ENCODE measurements at regions not wholly inside any gene's neighbourhood (a gene's known extent, or its start where the extent isn't known, plus 50 kb on each side); places are given as distances from the start of the nearest gene placed in this dataset.

GRCh38 chr16:86632206-86632605 is 53.9 kb downstream of the FOXL1 start:
- peaks cover 22 to 52% (median 36%) of the 10 kb centered on the region in 3 donors for H3K27me3 Mint-ChIP-seq
- ATAC-seq (ENCODE audit: low read depth in 2 of 2) (no peak), DNase-seq (no peak)
- H3K36me3 Mint-ChIP-seq: no peaks in the 10 kb centered on the region
- no peaks in the 10 kb centered on the region for H3K4me1 Mint-ChIP-seq
- H3K27ac Mint-ChIP-seq: no peak overlapping the region
- H3K9me3 Mint-ChIP-seq: peaks cover 0 to 3% (median 0%) of the 10 kb centered on the region in 7 donors
- H3K4me3 Mint-ChIP-seq: no peak overlapping the region

GRCh38 chr16:86632944-86633343 is 54.6 kb downstream of the FOXL1 start:
- H3K36me3 Mint-ChIP-seq: no peaks in the 10 kb centered on the region
- ATAC-seq (ENCODE audit: low read depth in 2 of 2): no peak
- H3K4me1 Mint-ChIP-seq: no peaks in the 10 kb centered on the region
- H3K9me3 Mint-ChIP-seq: peaks cover 0 to 3% (median 0%) of the 10 kb centered on the region in 7 donors
- H3K27me3 Mint-ChIP-seq: peaks cover 23 to 59% (median 37%) of the 10 kb centered on the region in 3 donors
- no peak overlapping the region for H3K27ac Mint-ChIP-seq
- DNase-seq: no peak
- no peak overlapping the region for H3K4me3 Mint-ChIP-seq

- Mint-ChIP-seq H3K4me3 (no peak overlapping the region), H3K36me3 (no peaks in the 10 kb centered on the region), H3K27ac (no peak overlapping the region), H3K27me3 (peaks cover 33 to 68% (median 38%) of the 10 kb centered on the region in 3 donors), H3K9me3 (peaks cover 0 to 3% (median 0%) of the 10 kb centered on the region in 7 donors), H3K4me1 (no peaks in the 10 kb centered on the region)
- DNase-seq (no peak), ATAC-seq (ENCODE audit: low read depth in 2 of 2) (no peak)
These were observed 55.9 kb downstream of the FOXL1 start for GRCh38 chr16:86634292-86634691.

GRCh38 chr16:86635176-86635876 is 57.0 kb downstream of the FOXL1 start:
- Mint-ChIP-seq H3K4me3 (no peak overlapping the region), H3K9me3 (peaks cover 0 to 3% (median 0%) of the 10 kb centered on the region in 7 donors), H3K27me3 (peaks cover 33 to 62% (median 36%) of the 10 kb centered on the region in 3 donors), H3K27ac (no peak overlapping the region), H3K36me3 (no peaks in the 10 kb centered on the region), H3K4me1 (no peaks in the 10 kb centered on the region)
- DNase-seq (no peak), ATAC-seq (ENCODE audit: low read depth in 2 of 2) (no peak)

- Mint-ChIP-seq H3K4me1 (no peaks in the 10 kb centered on the region), H3K27me3 (peaks cover 30 to 56% (median 35%) of the 10 kb centered on the region in 3 donors), H3K27ac (no peak overlapping the region), H3K36me3 (no peaks in the 10 kb centered on the region), H3K4me3 (no peak overlapping the region), H3K9me3 (peaks cover 0 to 3% (median 0%) of the 10 kb centered on the region in 7 donors)
- ATAC-seq (ENCODE audit: low read depth in 2 of 2) (no peak), DNase-seq (no peak)
These were observed 57.6 kb downstream of the FOXL1 start for GRCh38 chr16:86635926-86636325.

- no peaks in the 10 kb centered on the region for H3K36me3 Mint-ChIP-seq
- H3K27ac Mint-ChIP-seq: no peak overlapping the region
- no peak for DNase-seq
- H3K27me3 Mint-ChIP-seq: peaks cover 25 to 50% (median 26%) of the 10 kb centered on the region in 3 donors
- peaks cover 0 to 3% (median 0%) of the 10 kb centered on the region in 7 donors for H3K9me3 Mint-ChIP-seq
- H3K4me1 Mint-ChIP-seq: no peaks in the 10 kb centered on the region
- ATAC-seq (ENCODE audit: low read depth in 2 of 2): no peak
- H3K4me3 Mint-ChIP-seq: no peak overlapping the region
These were observed 59.4 kb downstream of the FOXL1 start for GRCh38 chr16:86637744-86638143.

GRCh38 chr16:86638642-86639041 is 60.3 kb downstream of the FOXL1 start:
- no peak overlapping the region for H3K27ac Mint-ChIP-seq
- H3K4me1 Mint-ChIP-seq: no peaks in the 10 kb centered on the region
- no peak overlapping the region for H3K4me3 Mint-ChIP-seq
- DNase-seq (no peak), ATAC-seq (ENCODE audit: low read depth in 2 of 2) (no peak)
- H3K36me3 Mint-ChIP-seq: no peaks in the 10 kb centered on the region
- peaks cover 18 to 44% (median 26%) of the 10 kb centered on the region in 3 donors for H3K27me3 Mint-ChIP-seq
- no peaks in the 10 kb centered on the region for H3K9me3 Mint-ChIP-seq

GRCh38 chr16:86639354-86639753 is 61.0 kb downstream of the FOXL1 start:
- ATAC-seq (ENCODE audit: low read depth in 2 of 2) (no peak), DNase-seq (no peak)
- no peaks in the 10 kb centered on the region for H3K36me3 Mint-ChIP-seq
- no peaks in the 10 kb centered on the region for H3K9me3 Mint-ChIP-seq
- H3K27me3 Mint-ChIP-seq: peaks cover 11 to 44% (median 26%) of the 10 kb centered on the region in 3 donors
- H3K4me3 Mint-ChIP-seq: no peak overlapping the region
- H3K4me1 Mint-ChIP-seq: no peaks in the 10 kb centered on the region
- H3K27ac Mint-ChIP-seq: peak overlapping the region in 1 of 6 donors; percentile 22

- Mint-ChIP-seq H3K27ac (no peak overlapping the region), H3K4me1 (no peaks in the 10 kb centered on the region), H3K4me3 (no peak overlapping the region), H3K9me3 (no peaks in the 10 kb centered on the region), H3K27me3 (peaks cover 6 to 38% (median 26%) of the 10 kb centered on the region in 3 donors), H3K36me3 (no peaks in the 10 kb centered on the region)
- DNase-seq (no peak), ATAC-seq (ENCODE audit: low read depth in 2 of 2) (no peak)
These were observed 62.0 kb downstream of the FOXL1 start for GRCh38 chr16:86640265-86640843.

- Mint-ChIP-seq H3K9me3 (peaks cover 0 to 6% (median under 1%) of the 10 kb centered on the region in 7 donors), H3K4me3 (no peak overlapping the region), H3K4me1 (no peaks in the 10 kb centered on the region), H3K27ac (no peak overlapping the region), H3K36me3 (no peaks in the 10 kb centered on the region), H3K27me3 (peaks cover 6 to 23% (median 14%) of the 10 kb centered on the region in 3 donors)
- DNase-seq (no peak), ATAC-seq (ENCODE audit: low read depth in 2 of 2) (no peak)
These were observed 63.7 kb downstream of the FOXL1 start for GRCh38 chr16:86642087-86642486.

GRCh38 chr16:86643671-86644070 is 65.3 kb downstream of the FOXL1 start:
- Mint-ChIP-seq H3K4me3 (no peak overlapping the region), H3K9me3 (peaks cover 0 to 19% (median 4%) of the 10 kb centered on the region in 7 donors), H3K4me1 (no peaks in the 10 kb centered on the region), H3K36me3 (peaks cover 0 to 5% of the 10 kb centered on the region in 2 donors), H3K27me3 (peaks cover 0 to 7% (median 6%) of the 10 kb centered on the region in 3 donors), H3K27ac (no peak overlapping the region)
- ATAC-seq (ENCODE audit: low read depth in 2 of 2) (no peak), DNase-seq (no peak)

- DNase-seq: no peak
- no peak for ATAC-seq (ENCODE audit: low read depth in 2 of 2)
- Mint-ChIP-seq H3K9me3 (peaks cover 0 to 23% (median 5%) of the 10 kb centered on the region in 7 donors), H3K36me3 (peaks cover 0 to 5% of the 10 kb centered on the region in 2 donors), H3K27ac (no peak overlapping the region), H3K27me3 (peaks cover 5 to 15% (median 13%) of the 10 kb centered on the region in 3 donors), H3K4me1 (no peaks in the 10 kb centered on the region), H3K4me3 (no peak overlapping the region)
These were observed 69.2 kb downstream of the FOXL1 start for GRCh38 chr16:86647561-86647960.

- Mint-ChIP-seq H3K36me3 (peaks cover 0 to 5% of the 10 kb centered on the region in 2 donors), H3K27me3 (peaks cover 5 to 15% (median 13%) of the 10 kb centered on the region in 3 donors), H3K27ac (no peak overlapping the region), H3K9me3 (peaks cover 0 to 25% (median 6%) of the 10 kb centered on the region in 7 donors), H3K4me1 (no peaks in the 10 kb centered on the region), H3K4me3 (no peak overlapping the region)
- no peak for ATAC-seq (ENCODE audit: low read depth in 2 of 2)
- DNase-seq: no peak
These were observed 71.5 kb downstream of the FOXL1 start for GRCh38 chr16:86649875-86650274.

GRCh38 chr16:86651013-86651627 is 72.8 kb downstream of the FOXL1 start:
- DNase-seq (no peak), ATAC-seq (ENCODE audit: low read depth in 2 of 2) (no peak)
- peaks cover 0 to 25% (median 6%) of the 10 kb centered on the region in 7 donors for H3K9me3 Mint-ChIP-seq
- H3K27ac Mint-ChIP-seq: peak overlapping the region in 1 of 6 donors; percentile 32
- H3K4me1 Mint-ChIP-seq: no peaks in the 10 kb centered on the region
- peaks cover 9 to 15% (median 13%) of the 10 kb centered on the region in 3 donors for H3K27me3 Mint-ChIP-seq
- H3K36me3 Mint-ChIP-seq: peaks cover 0 to 5% of the 10 kb centered on the region in 2 donors
- no peak overlapping the region for H3K4me3 Mint-ChIP-seq
